Trophoblast cell (in vitro differentiated cells and primary cell): ENCODE measurements at regions not wholly inside any gene's neighbourhood (a gene's known extent, or its start where the extent isn't known, plus 50 kb on each side); places are given as distances from the start of the nearest gene placed in this dataset.

Experiments
- DNase-seq, 2 donors: peaks; one replicate each; pipeline ENCODE4 v3.0.0-alpha.2; 2016
- H2AFZ ChIP-seq: 2 replicates; pipeline ENCODE4 v1.6.1; 2013; ENCODE audit warnings: low read length, moderate library complexity, mild to moderate bottlenecking; ENCODE audit not compliant: insufficient read depth, poor library complexity
- H2AK5ac ChIP-seq: 2 replicates; pipeline ENCODE4 v1.6.1; 2013; ENCODE audit warnings: mild to moderate bottlenecking, low read length
- H2BK120ac ChIP-seq: 2 replicates; pipeline ENCODE4 v1.6.1; 2013; ENCODE audit warnings: low read length, mild to moderate bottlenecking, moderate library complexity; ENCODE audit not compliant: insufficient read depth, poor library complexity
- H2BK12ac ChIP-seq: 2 replicates; pipeline ENCODE4 v1.6.1; 2013; ENCODE audit warnings: mild to moderate bottlenecking, low read length, moderate library complexity
- H2BK5ac ChIP-seq: 2 replicates; pipeline ENCODE4 v1.6.1; 2013; ENCODE audit warnings: low read length, low read depth, moderate library complexity, mild to moderate bottlenecking; ENCODE audit not compliant: poor library complexity
- H3K14ac ChIP-seq: 2 replicates; pipeline ENCODE4 v1.6.1; 2013; ENCODE audit warnings: mild to moderate bottlenecking, low read length
- H3K18ac ChIP-seq: 2 replicates; pipeline ENCODE4 v1.6.1; 2013; ENCODE audit warnings: mild to moderate bottlenecking, low read length
- H3K23ac ChIP-seq: 2 replicates; pipeline ENCODE4 v1.6.1; 2013; ENCODE audit warnings: low read length
- H3K27ac ChIP-seq: 2 replicates; pipeline ENCODE4 v1.5.1; 2013; ENCODE audit warnings: low read depth, mild to moderate bottlenecking, inconsistent platforms, low read length, moderate library complexity
- H3K27me3 ChIP-seq: 2 replicates; pipeline ENCODE4 v1.6.1; 2013; ENCODE audit warnings: inconsistent platforms, mild to moderate bottlenecking, low read length, moderate library complexity; ENCODE audit not compliant: insufficient read depth
- H3K36me3 ChIP-seq, 2 experiments: 1 replicate in 1 of 2; 2 replicates in 1 of 2; pipeline ENCODE4 v1.6.1; 2013; ENCODE audit warnings: low read length in 2 of 2, mild to moderate bottlenecking in 2 of 2, moderate library complexity in 1 of 2; ENCODE audit not compliant: insufficient read depth in 2 of 2, control insufficient read depth in 1 of 2
- H3K4ac ChIP-seq: 2 replicates; pipeline ENCODE4 v1.6.1; 2013; ENCODE audit warnings: low read depth, mild to moderate bottlenecking, low read length, moderate library complexity
- H3K4me1 ChIP-seq, 2 experiments: 1 replicate in 1 of 2; 2 replicates in 1 of 2; pipeline ENCODE4 v1.6.1; 2013; ENCODE audit warnings: low read length in 2 of 2, mild to moderate bottlenecking in 2 of 2, moderate library complexity in 1 of 2; ENCODE audit not compliant: insufficient read depth in 2 of 2, control insufficient read depth in 1 of 2
- H3K4me2 ChIP-seq: 2 replicates; pipeline ENCODE4 v1.6.1; 2013; ENCODE audit warnings: inconsistent platforms, mild to moderate bottlenecking, low read length, moderate library complexity
- H3K4me3 ChIP-seq: 2 replicates; pipeline ENCODE4 v1.5.1; 2013; ENCODE audit warnings: mild to moderate bottlenecking, low read depth, low read length, inconsistent platforms
- H3K79me1 ChIP-seq: one replicate; pipeline ENCODE4 v1.6.1; 2013; ENCODE audit warnings: low read length
- H3K79me2 ChIP-seq: 2 replicates; pipeline ENCODE4 v1.6.1; 2013; ENCODE audit warnings: low read length, mild to moderate bottlenecking; ENCODE audit not compliant: control insufficient read depth, insufficient read depth, poor library complexity
- H3K9ac ChIP-seq: 2 replicates; pipeline ENCODE4 v1.6.1; 2013; ENCODE audit warnings: mild to moderate bottlenecking, low read length
- H3K9me3 ChIP-seq: 2 replicates; pipeline ENCODE4 v1.6.1; 2013; ENCODE audit warnings: low read depth, mild to moderate bottlenecking, control low read depth, inconsistent platforms, low read length; ENCODE audit not compliant: insufficient read depth
- H4K12ac ChIP-seq: 2 replicates; pipeline ENCODE4 v1.6.1; 2013; ENCODE audit warnings: low read depth, mild to moderate bottlenecking, low read length, moderate library complexity
- H4K8ac ChIP-seq: 2 replicates; pipeline ENCODE4 v1.6.1; 2013; ENCODE audit warnings: low read depth, mild to moderate bottlenecking, low read length, moderate library complexity
- H4K91ac ChIP-seq: one replicate; pipeline ENCODE4 v1.6.1; 2013; ENCODE audit warnings: low read depth, mild to moderate bottlenecking, low read length, moderate library complexity
- WGBS: extraction: QIAGEN DNeasy Blood & Tissue Kit; methylation state at CpG from one replicate; pipeline ENCODE4 v1.1.7; 2013; ENCODE audit warnings: missing lambda C conversion rate; ENCODE audit not compliant: insufficient read length, insufficient coverage; ENCODE audit errors: extremely low coverage; 5-methylcytosine and 5-hydroxymethylcytosine counted together

- Histone ChIP-seq H3K4me2 (no peak overlapping the region), H3K79me2 (no peaks in the 10 kb centered on the region), H3K23ac (no peak overlapping the region), H4K12ac (no peak overlapping the region), H2AFZ (no peak overlapping the region), H3K27me3 (no peaks in the 10 kb centered on the region), H3K9me3 (no peaks in the 10 kb centered on the region), H3K4ac (no peak overlapping the region), H2BK120ac (no peak overlapping the region), H2BK5ac (no peak overlapping the region), H4K8ac (no peak overlapping the region), H3K9ac (no peak overlapping the region), H4K91ac (no peak overlapping the region), H3K27ac (no peak overlapping the region), H3K18ac (no peak overlapping the region), H3K14ac (no peak overlapping the region), H3K79me1 (peaks cover 6% of the 10 kb centered on the region), H2AK5ac (no peak overlapping the region), H2BK12ac (no peak overlapping the region), H3K36me3 (no peaks in the 10 kb centered on the region), H3K4me3 (no peak overlapping the region), H3K4me1 (peaks cover 5 to 12% of the 10 kb centered on the region in 2 experiments)
- no CpG with 5 or more reads among the region's 1 CpG for WGBS
- DNase-seq: no peak
Measured at GRCh38 chr3:5035113-5035512, 55.9 kb downstream of the BHLHE40 start.

- no peak overlapping the region for H2BK120ac ChIP-seq
- no peaks in the 10 kb centered on the region for H3K9me3 ChIP-seq
- no peak overlapping the region for H3K23ac ChIP-seq
- peak in 1 of 2 donors; percentile 39 for DNase-seq
- no peak overlapping the region for H3K27ac ChIP-seq
- peaks cover 5 to 12% of the 10 kb centered on the region in 2 experiments for H3K4me1 ChIP-seq
- no peak overlapping the region for H2BK5ac ChIP-seq
- H4K8ac ChIP-seq: no peak overlapping the region
- H3K27me3 ChIP-seq: no peaks in the 10 kb centered on the region
- H3K36me3 ChIP-seq: no peaks in the 10 kb centered on the region
- no peak overlapping the region for H3K18ac ChIP-seq
- H4K12ac ChIP-seq: no peak overlapping the region
- no peak overlapping the region for H3K4me3 ChIP-seq
- no CpG with 5 or more reads among the region's 13 CpGs for WGBS
- no peak overlapping the region for H2BK12ac ChIP-seq
- no peak overlapping the region for H2AK5ac ChIP-seq
- H3K4me2 ChIP-seq: no peak overlapping the region
- H3K79me2 ChIP-seq: no peaks in the 10 kb centered on the region
- H4K91ac ChIP-seq: no peak overlapping the region
- H3K14ac ChIP-seq: no peak overlapping the region
- peaks cover 6% of the 10 kb centered on the region for H3K79me1 ChIP-seq
- H3K9ac ChIP-seq: no peak overlapping the region
- H3K4ac ChIP-seq: no peak overlapping the region
- H2AFZ ChIP-seq: no peak overlapping the region
Measured at GRCh38 chr3:5035692-5036391, 56.6 kb downstream of the BHLHE40 start.

GRCh38 chr3:5036392-5036766 lies 57.1 kb downstream of the BHLHE40 start:
- no peak overlapping the region for H4K91ac ChIP-seq
- peaks cover 6% of the 10 kb centered on the region for H3K79me1 ChIP-seq
- H3K4me1 ChIP-seq: peaks cover 5 to 12% of the 10 kb centered on the region in 2 experiments
- no peak overlapping the region for H2BK120ac ChIP-seq
- peak in 1 of 2 donors; percentile 72 for DNase-seq
- H4K12ac ChIP-seq: no peak overlapping the region
- H3K79me2 ChIP-seq: no peaks in the 10 kb centered on the region
- H3K36me3 ChIP-seq: no peaks in the 10 kb centered on the region
- H4K8ac ChIP-seq: no peak overlapping the region
- H3K4me2 ChIP-seq: no peak overlapping the region
- no peak overlapping the region for H3K23ac ChIP-seq
- no peaks in the 10 kb centered on the region for H3K27me3 ChIP-seq
- H3K9ac ChIP-seq: no peak overlapping the region
- H2BK5ac ChIP-seq: no peak overlapping the region
- no peaks in the 10 kb centered on the region for H3K9me3 ChIP-seq
- no peak overlapping the region for H2AFZ ChIP-seq
- H3K18ac ChIP-seq: no peak overlapping the region
- no CpG with 5 or more reads among the region's 2 CpGs for WGBS
- H2BK12ac ChIP-seq: no peak overlapping the region
- H3K14ac ChIP-seq: no peak overlapping the region
- H3K4me3 ChIP-seq: no peak overlapping the region
- H2AK5ac ChIP-seq: no peak overlapping the region
- no peak overlapping the region for H3K27ac ChIP-seq
- H3K4ac ChIP-seq: no peak overlapping the region

GRCh38 chr3:5036858-5037257 lies 57.6 kb downstream of the BHLHE40 start:
- Histone ChIP-seq H2BK5ac (no peak overlapping the region), H2AK5ac (no peak overlapping the region), H3K9ac (no peak overlapping the region), H3K23ac (no peak overlapping the region), H3K27me3 (no peaks in the 10 kb centered on the region), H4K91ac (no peak overlapping the region), H3K4ac (no peak overlapping the region), H2BK120ac (no peak overlapping the region), H3K4me2 (no peak overlapping the region), H4K8ac (no peak overlapping the region), H3K18ac (no peak overlapping the region), H3K4me1 (peaks cover 5 to 12% of the 10 kb centered on the region in 2 experiments), H4K12ac (no peak overlapping the region), H2AFZ (no peak overlapping the region), H3K27ac (no peak overlapping the region), H3K36me3 (no peaks in the 10 kb centered on the region), H3K9me3 (no peaks in the 10 kb centered on the region), H3K14ac (no peak overlapping the region), H2BK12ac (no peak overlapping the region), H3K4me3 (no peak overlapping the region), H3K79me2 (no peaks in the 10 kb centered on the region), H3K79me1 (peaks cover 4% of the 10 kb centered on the region)
- DNase-seq: no peak
- WGBS: no CpG with 5 or more reads among the region's 5 CpGs
